ENCODE measurements at regions not wholly inside any gene's neighbourhood (a gene's known extent, or its start where the extent isn't known, plus 50 kb on each side); places are given as distances from the start of the nearest gene placed in this dataset.
"Not testable (repeated sequence)": the region's sequence is repeated elsewhere in the genome, so short reads cannot be mapped to it uniquely, and the experiment has no call there.

DNA sequence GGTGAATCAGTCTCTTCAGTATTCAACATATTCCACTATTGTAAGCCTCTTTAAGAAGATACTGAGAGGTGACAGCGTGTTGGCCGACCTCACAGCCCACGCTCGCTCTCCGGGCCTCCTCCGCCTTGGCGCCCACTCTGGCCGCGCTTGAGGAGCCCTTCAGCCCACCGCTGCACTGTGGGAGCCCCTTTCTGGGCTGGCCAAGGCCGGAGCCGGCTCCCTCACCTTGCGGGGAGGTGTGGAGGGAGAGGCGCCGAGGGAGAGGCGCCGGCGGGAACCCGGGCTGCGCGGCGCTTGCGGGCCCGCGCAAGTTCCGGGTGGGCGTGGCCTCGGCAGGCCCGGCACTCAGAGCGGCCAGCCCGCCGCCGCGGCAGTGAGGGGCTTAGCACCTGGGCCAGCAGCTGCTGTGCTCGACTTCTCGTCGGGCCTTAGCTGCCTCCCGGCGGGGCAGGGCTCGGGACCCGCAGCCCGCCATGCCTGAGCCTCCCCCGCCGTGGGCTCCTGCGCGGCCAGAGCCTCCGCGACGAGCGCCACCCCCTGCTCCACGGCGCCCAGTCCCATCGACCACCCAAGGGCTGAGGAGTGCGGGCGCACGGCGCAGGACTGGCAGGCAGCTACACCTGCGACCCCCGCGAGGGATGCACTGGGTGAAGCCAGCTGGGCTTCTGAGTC is 306.4 kb downstream of the SEMA3D start:
- TF ChIP-seq, protein P1, sequence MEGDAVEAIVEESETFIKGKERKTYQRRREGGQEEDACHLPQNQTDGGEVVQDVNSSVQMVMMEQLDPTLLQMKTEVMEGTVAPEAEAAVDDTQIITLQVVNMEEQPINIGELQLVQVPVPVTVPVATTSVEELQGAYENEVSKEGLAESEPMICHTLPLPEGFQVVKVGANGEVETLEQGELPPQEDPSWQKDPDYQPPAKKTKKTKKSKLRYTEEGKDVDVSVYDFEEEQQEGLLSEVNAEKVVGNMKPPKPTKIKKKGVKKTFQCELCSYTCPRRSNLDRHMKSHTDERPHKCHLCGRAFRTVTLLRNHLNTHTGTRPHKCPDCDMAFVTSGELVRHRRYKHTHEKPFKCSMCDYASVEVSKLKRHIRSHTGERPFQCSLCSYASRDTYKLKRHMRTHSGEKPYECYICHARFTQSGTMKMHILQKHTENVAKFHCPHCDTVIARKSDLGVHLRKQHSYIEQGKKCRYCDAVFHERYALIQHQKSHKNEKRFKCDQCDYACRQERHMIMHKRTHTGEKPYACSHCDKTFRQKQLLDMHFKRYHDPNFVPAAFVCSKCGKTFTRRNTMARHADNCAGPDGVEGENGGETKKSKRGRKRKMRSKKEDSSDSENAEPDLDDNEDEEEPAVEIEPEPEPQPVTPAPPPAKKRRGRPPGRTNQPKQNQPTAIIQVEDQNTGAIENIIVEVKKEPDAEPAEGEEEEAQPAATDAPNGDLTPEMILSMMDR (IDR thresholded peaks at IDR 0.05), result not testable (repeated sequence)
- TF ChIP-seq POLR2A, EP300 (IDR thresholded peaks at IDR 0.05): not testable (repeated sequence)

All from ovary (tissue), 3 donors.